HG02588 (cell line): ENCODE measurements at regions not wholly inside any gene's neighbourhood (a gene's known extent, or its start where the extent isn't known, plus 50 kb on each side); places are given as distances from the start of the nearest gene placed in this dataset.
"Not testable (repeated sequence)": the region's sequence is repeated elsewhere in the genome, so short reads cannot be mapped to it uniquely, and the experiment has no call there.

Source experiments
- ATAC-seq: cut with Tn5 transposase; IDR thresholded peaks from one replicate; pipeline ENCODE4 v1.9.1; 2021; ENCODE audit warnings: mild to moderate bottlenecking, moderate library complexity; ENCODE audit not compliant: unreplicated experiment

- ATAC-seq, result not testable (repeated sequence)
Measured at GRCh38 chr1:80523071-80523470, 1277.7 kb upstream of the ADGRL2 start.

GRCh38 chr1:80520949-80521348 is 1279.8 kb upstream of the ADGRL2 start:
- ATAC-seq, result no peak

GRCh38 chr1:80517062-80517461 is 1283.7 kb upstream of the ADGRL2 start:
- no peak for ATAC-seq

GRCh38 chr1:80509965-80510522 is 1290.7 kb upstream of the ADGRL2 start:
- ATAC-seq, result no peak

- no peak for ATAC-seq
Measured at GRCh38 chr1:80506216-80506615, 1294.5 kb upstream of the ADGRL2 start.

GRCh38 chr1:80498673-80499072 is 1302.1 kb upstream of the ADGRL2 start:
- no peak for ATAC-seq

GRCh38 chr1:80495806-80496205 is 1304.9 kb upstream of the ADGRL2 start:
- ATAC-seq, result no peak

- ATAC-seq, result no peak
Measured at GRCh38 chr1:80472145-80472544, 1328.6 kb upstream of the ADGRL2 start.

GRCh38 chr1:80468356-80468755 is 1332.4 kb upstream of the ADGRL2 start:
- ATAC-seq, result no peak

GRCh38 chr1:80462006-80462405 is 1338.7 kb upstream of the ADGRL2 start:
- no peak for ATAC-seq

GRCh38 chr1:80457409-80457808 is 1343.3 kb upstream of the ADGRL2 start:
- no peak for ATAC-seq

GRCh38 chr1:80453775-80454174 is 1347.0 kb upstream of the ADGRL2 start:
- ATAC-seq, result no peak

GRCh38 chr1:80450711-80451110 is 1350.0 kb upstream of the ADGRL2 start:
- ATAC-seq, result no peak

- ATAC-seq, result no peak
Measured at GRCh38 chr1:80448081-80448480, 1352.7 kb upstream of the ADGRL2 start.

GRCh38 chr1:80447526-80447925 is 1353.2 kb upstream of the ADGRL2 start:
- no peak for ATAC-seq

GRCh38 chr1:80445033-80445432 is 1355.7 kb upstream of the ADGRL2 start:
- no peak for ATAC-seq

GRCh38 chr1:80444171-80444570 is 1356.6 kb upstream of the ADGRL2 start:
- no peak for ATAC-seq

- ATAC-seq, result no peak
Measured at GRCh38 chr1:80441664-80442063, 1359.1 kb upstream of the ADGRL2 start.

- ATAC-seq, result no peak
Measured at GRCh38 chr1:80436851-80437250, 1363.9 kb upstream of the ADGRL2 start.

GRCh38 chr1:80427881-80428280 is 1372.9 kb upstream of the ADGRL2 start:
- ATAC-seq, result no peak

- no peak for ATAC-seq
Measured at GRCh38 chr1:80424249-80424648, 1376.5 kb upstream of the ADGRL2 start.

GRCh38 chr1:80418134-80418533 is 1382.6 kb upstream of the ADGRL2 start:
- no peak for ATAC-seq

- no peak for ATAC-seq
Measured at GRCh38 chr1:80417671-80418070, 1383.1 kb upstream of the ADGRL2 start.
